Loucy (cell line): ENCODE measurements at regions not wholly inside any gene's neighbourhood (a gene's known extent, or its start where the extent isn't known, plus 50 kb on each side); places are given as distances from the start of the nearest gene placed in this dataset.

Experiments used
- H2AFZ ChIP-seq: fragments of 200-600 bp; sonication (generic); 2 replicates; pipeline ENCODE4 v1.6.0; 2016; ENCODE audit warnings: antibody characterized with exemption, mild to moderate bottlenecking, low read length, moderate library complexity
- H3F3A ChIP-seq: fragments of 200-600 bp; 2 replicates; pipeline ENCODE4 v1.6.0; 2016; ENCODE audit warnings: antibody characterized with exemption, low read depth, mild to moderate bottlenecking
- H3K27me3 ChIP-seq: fragments of 200-600 bp; sonication (generic); 2 replicates; pipeline ENCODE4 v1.6.1; 2014; ENCODE audit warnings: low read length, mild to moderate bottlenecking; ENCODE audit not compliant: insufficient read depth, poor library complexity, severe bottlenecking
- H3K36me3 ChIP-seq: fragments of 200-600 bp; sonication (generic); 2 replicates; pipeline ENCODE4 v1.6.1; 2016; ENCODE audit warnings: low read length; ENCODE audit not compliant: insufficient read depth
- H3K4me1 ChIP-seq: fragments of 200-600 bp; sonication (generic); 2 replicates; pipeline ENCODE4 v1.5.1; 2014; ENCODE audit warnings: low read length, mild to moderate bottlenecking; ENCODE audit not compliant: insufficient read depth, poor library complexity, severe bottlenecking
- H3K4me2 ChIP-seq: fragments of 200-600 bp; sonication (generic); 2 replicates; pipeline ENCODE4 v1.6.0; 2014; ENCODE audit warnings: antibody characterized with exemption, low read length, low read depth, mild to moderate bottlenecking; ENCODE audit not compliant: poor library complexity, severe bottlenecking
- H3K4me3 ChIP-seq: fragments of 200-600 bp; sonication (generic); 2 replicates; pipeline ENCODE4 v1.5.1; 2014; ENCODE audit warnings: low read length, mild to moderate bottlenecking, mixed read lengths; ENCODE audit not compliant: poor library complexity, severe bottlenecking
- H3K79me2 ChIP-seq: fragments of 200-600 bp; sonication (generic); 2 replicates; pipeline ENCODE4 v1.6.1; 2014; ENCODE audit warnings: low read length; ENCODE audit not compliant: insufficient read depth
- H3K9ac ChIP-seq: fragments of 200-600 bp; sonication (generic); 2 replicates; pipeline ENCODE4 v1.6.0; 2014; ENCODE audit warnings: mild to moderate bottlenecking, low read depth, low read length, moderate library complexity; ENCODE audit not compliant: poor library complexity, severe bottlenecking
- H3K9me2 ChIP-seq: fragments of 200-600 bp; sonication (generic); replicated peaks from 2 replicates; pipeline ENCODE4 v1.6.1; 2016; ENCODE audit warnings: low read depth, low read length, mixed read lengths
- H3K9me3 ChIP-seq: fragments of 200-600 bp; sonication (generic); 2 replicates; pipeline ENCODE4 v1.6.1; 2014; ENCODE audit warnings: mild to moderate bottlenecking, antibody characterized with exemption, low read length, low read depth; ENCODE audit not compliant: insufficient read depth
- H4K20me1 ChIP-seq: fragments of 200-600 bp; sonication (generic); 2 replicates; pipeline ENCODE4 v1.6.0; 2014; ENCODE audit warnings: antibody characterized with exemption, low read length, mild to moderate bottlenecking; ENCODE audit not compliant: insufficient read depth, poor library complexity, severe bottlenecking
- EZH2phosphoT487 ChIP-seq: fragments of 200-600 bp; IDR thresholded peaks from 2 replicates; pipeline ENCODE4 v1.6.1; 2018; ENCODE audit warnings: antibody characterized with exemption, mild to moderate bottlenecking, moderate library complexity, borderline replicate concordance
- TF ChIP-seq, protein P1 (sequence below): fragments of 200-600 bp; sonication (generic); conservative IDR thresholded peaks from 2 replicates; pipeline ENCODE4 v1.5.1; 2014; ENCODE audit warnings: mild to moderate bottlenecking, antibody characterized with exemption, low read length

DNA sequence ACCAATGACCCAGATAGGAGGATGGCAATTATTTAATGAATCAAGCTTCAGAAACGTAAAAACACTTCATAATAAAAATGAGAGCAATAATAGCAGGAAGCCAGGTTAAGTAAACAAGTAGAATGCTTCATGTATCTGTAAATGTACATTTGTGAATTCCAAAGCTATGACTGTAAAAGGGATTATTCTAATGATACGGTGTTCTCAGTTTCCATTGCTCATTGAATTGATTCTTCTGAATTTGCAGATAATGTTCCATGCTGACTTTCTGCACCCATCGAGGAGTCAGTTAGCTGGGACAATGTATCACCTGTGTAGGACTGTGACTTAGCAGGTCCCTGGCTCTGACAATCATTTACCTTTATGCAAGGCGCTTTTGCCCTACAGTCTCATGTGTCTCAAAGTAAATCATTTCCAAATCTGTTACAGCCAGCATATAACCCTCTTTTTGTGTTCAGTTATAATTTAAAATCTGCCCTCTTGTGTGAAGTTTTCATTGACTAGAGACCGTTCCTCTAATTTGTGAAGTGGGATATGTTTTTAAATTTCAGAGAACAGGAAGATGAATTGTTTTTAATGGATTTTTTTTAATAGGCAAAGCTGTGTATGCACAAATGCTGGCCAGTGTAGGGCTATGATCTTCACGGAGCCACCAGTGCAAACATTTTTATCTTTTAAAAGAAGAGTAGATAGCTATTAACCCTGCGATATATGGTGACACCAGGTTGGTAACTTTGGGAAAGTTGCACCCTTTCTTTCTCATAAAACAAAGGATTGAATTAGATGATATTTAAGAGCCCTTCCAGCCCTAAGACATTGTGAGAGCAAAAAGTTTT is 267.1 kb downstream of the KLF5 start:
- no peaks in the 10 kb centered on the region for H3K9me3 ChIP-seq
- no peaks in the 10 kb centered on the region for H3K27me3 ChIP-seq
- no peak for TF ChIP-seq EZH2phosphoT487
- TF ChIP-seq, protein P1, sequence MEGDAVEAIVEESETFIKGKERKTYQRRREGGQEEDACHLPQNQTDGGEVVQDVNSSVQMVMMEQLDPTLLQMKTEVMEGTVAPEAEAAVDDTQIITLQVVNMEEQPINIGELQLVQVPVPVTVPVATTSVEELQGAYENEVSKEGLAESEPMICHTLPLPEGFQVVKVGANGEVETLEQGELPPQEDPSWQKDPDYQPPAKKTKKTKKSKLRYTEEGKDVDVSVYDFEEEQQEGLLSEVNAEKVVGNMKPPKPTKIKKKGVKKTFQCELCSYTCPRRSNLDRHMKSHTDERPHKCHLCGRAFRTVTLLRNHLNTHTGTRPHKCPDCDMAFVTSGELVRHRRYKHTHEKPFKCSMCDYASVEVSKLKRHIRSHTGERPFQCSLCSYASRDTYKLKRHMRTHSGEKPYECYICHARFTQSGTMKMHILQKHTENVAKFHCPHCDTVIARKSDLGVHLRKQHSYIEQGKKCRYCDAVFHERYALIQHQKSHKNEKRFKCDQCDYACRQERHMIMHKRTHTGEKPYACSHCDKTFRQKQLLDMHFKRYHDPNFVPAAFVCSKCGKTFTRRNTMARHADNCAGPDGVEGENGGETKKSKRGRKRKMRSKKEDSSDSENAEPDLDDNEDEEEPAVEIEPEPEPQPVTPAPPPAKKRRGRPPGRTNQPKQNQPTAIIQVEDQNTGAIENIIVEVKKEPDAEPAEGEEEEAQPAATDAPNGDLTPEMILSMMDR, result no peak
- no peaks in the 10 kb centered on the region for H4K20me1 ChIP-seq
- no peaks in the 10 kb centered on the region for H3K9me2 ChIP-seq
- no peak overlapping the region for H3K4me2 ChIP-seq
- no peaks in the 10 kb centered on the region for H3K36me3 ChIP-seq
- H3K9ac ChIP-seq, result no peak overlapping the region
- no peaks in the 10 kb centered on the region for H3K4me1 ChIP-seq
- H3K79me2 ChIP-seq, result no peaks in the 10 kb centered on the region
- H3K4me3 ChIP-seq, result no peak overlapping the region
- H3F3A ChIP-seq, result no peaks in the 10 kb centered on the region
- no peak overlapping the region for H2AFZ ChIP-seq

DNA sequence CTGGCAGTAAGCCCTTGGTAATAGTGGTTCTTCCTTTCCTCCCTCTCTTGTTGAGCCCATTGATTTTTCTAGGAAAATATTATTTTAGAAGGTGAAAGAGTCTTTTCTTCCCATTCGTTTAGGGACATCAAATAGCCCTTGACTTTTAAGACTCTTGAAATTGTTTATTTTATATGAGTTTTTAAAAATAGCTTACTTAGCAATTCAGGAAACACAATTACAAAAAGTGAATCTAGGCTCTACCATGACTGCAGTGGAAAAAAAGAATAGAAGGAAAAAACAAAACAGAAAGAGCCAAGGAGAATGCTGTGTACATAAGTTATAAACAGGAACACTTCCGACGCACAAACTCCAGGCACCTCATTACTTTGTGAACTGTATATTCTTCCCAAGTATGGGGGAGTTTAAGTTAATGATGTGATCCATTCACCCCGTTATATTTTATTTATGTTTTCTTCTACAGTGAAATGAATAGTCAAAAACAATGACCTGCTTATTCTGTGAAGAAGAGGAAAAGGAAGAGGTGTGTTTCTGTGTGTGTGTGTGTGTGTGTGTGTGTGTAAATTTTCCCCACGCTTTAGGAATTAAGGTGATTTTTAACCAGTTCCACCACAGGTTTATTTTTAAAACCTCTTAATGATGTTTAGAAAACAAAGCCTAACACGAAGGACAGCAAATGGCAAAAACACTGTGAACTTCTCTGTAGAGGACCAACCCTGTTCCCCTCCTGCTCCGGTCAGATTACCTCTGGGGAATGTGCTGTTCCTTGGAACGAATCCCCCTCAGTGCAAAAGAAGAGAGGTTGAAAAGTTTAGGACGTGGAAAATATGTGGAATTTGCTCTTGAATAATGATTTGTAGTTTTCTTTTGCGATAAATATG is 266.3 kb downstream of the KLF5 start:
- no peak overlapping the region for H3K4me2 ChIP-seq
- H4K20me1 ChIP-seq, result no peaks in the 10 kb centered on the region
- H3K79me2 ChIP-seq, result no peaks in the 10 kb centered on the region
- H2AFZ ChIP-seq, result no peak overlapping the region
- H3K9me2 ChIP-seq, result no peaks in the 10 kb centered on the region
- H3K4me1 ChIP-seq, result no peaks in the 10 kb centered on the region
- H3K9ac ChIP-seq, result no peak overlapping the region
- no peaks in the 10 kb centered on the region for H3K9me3 ChIP-seq
- no peak for TF ChIP-seq EZH2phosphoT487
- TF ChIP-seq, protein P1, result no peak
- H3K27me3 ChIP-seq, result no peaks in the 10 kb centered on the region
- H3K4me3 ChIP-seq, result no peak overlapping the region
- no peaks in the 10 kb centered on the region for H3F3A ChIP-seq
- no peaks in the 10 kb centered on the region for H3K36me3 ChIP-seq

DNA sequence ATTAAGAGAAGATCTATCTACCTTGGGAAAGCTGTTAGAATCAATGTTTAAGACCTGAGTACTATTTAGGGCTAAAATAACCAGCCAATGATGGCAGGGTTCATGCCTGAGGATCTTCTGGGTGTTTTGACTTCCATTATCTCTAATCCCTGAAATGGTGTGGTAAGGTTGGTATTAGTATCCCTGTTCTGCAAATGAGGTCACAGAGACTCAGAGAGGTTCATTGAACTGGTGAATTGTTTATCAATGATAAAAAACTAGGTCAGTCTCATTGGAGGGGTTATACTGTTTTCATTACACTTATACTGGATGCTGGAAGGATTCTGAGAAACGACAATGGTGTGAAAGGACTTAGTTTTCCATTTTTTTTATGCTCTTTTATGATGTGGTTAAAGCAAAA is 264.8 kb downstream of the KLF5 start:
- no peaks in the 10 kb centered on the region for H3K4me1 ChIP-seq
- TF ChIP-seq EZH2phosphoT487, result no peak
- TF ChIP-seq, protein P1, result no peak
- no peaks in the 10 kb centered on the region for H3K27me3 ChIP-seq

More for the DNA sequence above, 264.8 kb downstream of the KLF5 start:
- H3K9me2 ChIP-seq, result no peaks in the 10 kb centered on the region
- H3F3A ChIP-seq, result no peaks in the 10 kb centered on the region
- no peak overlapping the region for H2AFZ ChIP-seq
- H3K36me3 ChIP-seq, result no peaks in the 10 kb centered on the region
- no peaks in the 10 kb centered on the region for H4K20me1 ChIP-seq
- H3K4me2 ChIP-seq, result no peak overlapping the region
- H3K9ac ChIP-seq, result no peak overlapping the region
- H3K79me2 ChIP-seq, result no peaks in the 10 kb centered on the region
- no peaks in the 10 kb centered on the region for H3K9me3 ChIP-seq
- H3K4me3 ChIP-seq, result no peak overlapping the region
